Thoracic aorta (tissue), 2 donors: ENCODE measurements at regions not wholly inside any gene's neighbourhood (a gene's known extent, or its start where the extent isn't known, plus 50 kb on each side); places are given as distances from the start of the nearest gene placed in this dataset.
"Not testable (repeated sequence)": the region's sequence is repeated elsewhere in the genome, so short reads cannot be mapped to it uniquely, and the experiment has no call there.

ENCODE experiments used
- ATAC-seq: fragments of 150-250 bp; one replicate; pipeline ENCODE4 v1.8.0; 2017; ENCODE audit warnings: low read depth; ENCODE audit not compliant: insufficient number of reproducible peaks, low FRiP score
- DNase-seq: peaks from one replicate; pipeline ENCODE4 v3.0.0-alpha.2; 2020; ENCODE audit warnings: low spot score
- H3K27ac ChIP-seq, 2 donors: fragments of 200-600 bp; sonication (generic); 1 replicate in 1 of 2; 2 replicates in 1 of 2; pipeline ENCODE4 v1.5.1; 2016; ENCODE audit warnings: mild to moderate bottlenecking in 2 of 2, moderate library complexity in 2 of 2
- H3K27me3 ChIP-seq: fragments of 200-600 bp; sonication (generic); replicated peaks from 2 replicates; pipeline ENCODE4 v1.6.0; 2016; ENCODE audit warnings: mild to moderate bottlenecking; ENCODE audit not compliant: insufficient read depth
- H3K36me3 ChIP-seq: fragments of 200-600 bp; sonication (generic); one replicate; pipeline ENCODE4 v1.5.1; 2016
- H3K4me1 ChIP-seq, 2 donors: fragments of 200-600 bp; sonication (generic); 1 replicate in 1 of 2; 2 replicates in 1 of 2; pipeline versions ENCODE4 v1.5.1 to v1.6.0; 2016; ENCODE audit warnings: low read depth in 2 of 2, mild to moderate bottlenecking in 1 of 2; ENCODE audit not compliant: control insufficient read depth in 1 of 2
- H3K4me3 ChIP-seq: fragments of 200-600 bp; sonication (generic); 2 replicates; pipeline ENCODE4 v1.5.1; 2016; ENCODE audit warnings: mild to moderate bottlenecking
- H3K9me3 ChIP-seq: fragments of 200-600 bp; sonication (generic); 2 replicates; pipeline ENCODE4 v1.5.1; 2016
- TF ChIP-seq, protein P1 (sequence below): fragments of 200-600 bp; sonication (generic); IDR thresholded peaks from one replicate; pipeline ENCODE4 v1.5.1; 2019; ENCODE audit warnings: antibody characterized with exemption

DNA sequence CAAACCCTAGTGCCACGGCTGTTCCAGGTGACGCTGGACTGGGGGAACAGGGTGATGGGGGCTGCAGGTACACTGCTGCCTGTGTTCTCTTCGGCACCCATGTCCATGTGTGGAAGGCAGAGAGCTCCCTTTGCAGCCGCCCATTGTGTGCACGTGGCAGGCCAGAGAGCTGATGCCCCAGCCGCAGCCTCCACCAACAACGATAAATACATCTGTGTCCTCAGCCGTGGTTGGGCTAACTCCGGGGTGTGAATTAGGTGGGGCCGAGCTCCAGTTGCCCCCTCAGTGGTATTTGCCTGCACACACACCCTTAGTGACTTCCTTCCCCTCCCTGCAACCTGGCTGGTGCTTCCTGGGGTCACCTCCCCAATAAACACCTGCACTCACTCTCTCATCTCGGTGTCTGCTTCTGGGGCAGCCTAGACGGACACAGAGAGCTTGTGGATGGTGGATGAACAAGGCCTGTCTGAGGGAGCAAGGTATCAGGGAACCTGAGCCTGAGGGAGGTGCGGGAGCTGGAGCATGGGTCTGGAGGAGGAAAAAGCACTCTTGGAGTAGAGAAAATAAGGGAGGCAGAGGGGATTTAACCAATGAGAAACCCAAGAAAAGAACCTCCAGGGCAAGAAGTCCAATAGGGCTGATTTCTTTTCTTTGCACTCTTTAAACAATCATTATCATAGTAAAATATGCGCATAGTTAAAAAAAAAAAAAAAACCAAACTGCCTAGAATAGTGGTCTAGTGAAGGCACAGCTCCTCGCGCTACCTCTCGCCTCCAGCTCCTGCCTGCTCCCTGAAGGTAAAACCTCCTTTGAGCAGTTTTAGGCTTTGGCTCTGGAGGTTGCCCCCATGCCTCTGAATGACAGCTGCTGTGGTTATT is 112.6 kb downstream of the ZNF664 start:
- no peak for DNase-seq
- Histone ChIP-seq H3K4me1 (no peaks in the 10 kb centered on the region), H3K27me3 (no peaks in the 10 kb centered on the region), H3K9me3 (no peaks in the 10 kb centered on the region), H3K36me3 (no peaks in the 10 kb centered on the region), H3K4me3 (no peak overlapping the region), H3K27ac (no peak overlapping the region)
- TF ChIP-seq, protein P1, sequence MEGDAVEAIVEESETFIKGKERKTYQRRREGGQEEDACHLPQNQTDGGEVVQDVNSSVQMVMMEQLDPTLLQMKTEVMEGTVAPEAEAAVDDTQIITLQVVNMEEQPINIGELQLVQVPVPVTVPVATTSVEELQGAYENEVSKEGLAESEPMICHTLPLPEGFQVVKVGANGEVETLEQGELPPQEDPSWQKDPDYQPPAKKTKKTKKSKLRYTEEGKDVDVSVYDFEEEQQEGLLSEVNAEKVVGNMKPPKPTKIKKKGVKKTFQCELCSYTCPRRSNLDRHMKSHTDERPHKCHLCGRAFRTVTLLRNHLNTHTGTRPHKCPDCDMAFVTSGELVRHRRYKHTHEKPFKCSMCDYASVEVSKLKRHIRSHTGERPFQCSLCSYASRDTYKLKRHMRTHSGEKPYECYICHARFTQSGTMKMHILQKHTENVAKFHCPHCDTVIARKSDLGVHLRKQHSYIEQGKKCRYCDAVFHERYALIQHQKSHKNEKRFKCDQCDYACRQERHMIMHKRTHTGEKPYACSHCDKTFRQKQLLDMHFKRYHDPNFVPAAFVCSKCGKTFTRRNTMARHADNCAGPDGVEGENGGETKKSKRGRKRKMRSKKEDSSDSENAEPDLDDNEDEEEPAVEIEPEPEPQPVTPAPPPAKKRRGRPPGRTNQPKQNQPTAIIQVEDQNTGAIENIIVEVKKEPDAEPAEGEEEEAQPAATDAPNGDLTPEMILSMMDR: no peak
- no peak for ATAC-seq

- Histone ChIP-seq H3K9me3 (no peaks in the 10 kb centered on the region), H3K36me3 (no peaks in the 10 kb centered on the region), H3K27ac (no peak overlapping the region), H3K4me3 (no peak overlapping the region), H3K4me1 (no peaks in the 10 kb centered on the region), H3K27me3 (no peaks in the 10 kb centered on the region)
- ATAC-seq (no peak), DNase-seq (no peak)
- TF ChIP-seq, protein P1: no peak
Measured at GRCh38 chr12:124086299-124086898, 113.4 kb downstream of the ZNF664 start.

DNA sequence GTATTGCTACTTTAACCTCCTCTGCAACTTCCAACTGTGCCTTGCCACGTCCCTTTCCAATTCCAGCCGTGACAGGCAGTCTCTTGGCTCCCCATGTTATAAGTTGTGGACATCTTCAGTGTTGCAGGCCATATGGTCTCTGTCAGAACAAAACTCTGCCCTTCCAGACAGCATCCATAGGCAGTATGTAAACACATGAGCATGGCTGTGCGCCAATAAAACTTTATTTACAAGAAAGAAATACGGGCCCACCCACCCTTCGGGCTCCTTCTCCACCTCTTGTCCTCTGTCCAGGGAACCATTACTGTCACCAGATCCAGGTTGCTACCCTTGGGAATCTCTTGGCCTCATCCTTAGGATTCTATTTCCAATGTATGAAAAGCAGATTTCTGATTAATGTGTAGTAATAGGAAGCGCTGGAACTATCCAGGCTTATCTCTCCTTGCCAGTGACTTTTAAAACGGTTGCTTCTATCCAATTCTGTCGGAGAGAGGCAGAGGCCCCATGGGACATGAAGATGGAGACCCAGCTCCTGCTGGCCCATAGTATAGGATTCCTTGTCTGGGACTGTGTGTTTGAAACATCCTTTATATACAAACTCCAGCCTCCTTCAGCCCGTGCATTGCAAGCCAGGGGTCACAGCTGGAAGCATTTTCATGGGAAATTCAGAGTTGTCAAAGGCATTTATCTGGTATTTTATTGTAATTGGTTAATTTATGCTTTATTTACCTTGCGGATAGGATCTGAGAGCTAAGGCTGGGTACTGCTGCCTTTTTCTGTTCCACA is 114.4 kb downstream of the ZNF664 start:
- no peaks in the 10 kb centered on the region for H3K9me3 ChIP-seq
- TF ChIP-seq, protein P1: no peak
- no peaks in the 10 kb centered on the region for H3K4me1 ChIP-seq
- H3K27me3 ChIP-seq: no peaks in the 10 kb centered on the region
- H3K27ac ChIP-seq: no peak overlapping the region
- H3K4me3 ChIP-seq: no peak overlapping the region
- no peak for DNase-seq
- ATAC-seq: no peak
- H3K36me3 ChIP-seq: no peaks in the 10 kb centered on the region

DNA sequence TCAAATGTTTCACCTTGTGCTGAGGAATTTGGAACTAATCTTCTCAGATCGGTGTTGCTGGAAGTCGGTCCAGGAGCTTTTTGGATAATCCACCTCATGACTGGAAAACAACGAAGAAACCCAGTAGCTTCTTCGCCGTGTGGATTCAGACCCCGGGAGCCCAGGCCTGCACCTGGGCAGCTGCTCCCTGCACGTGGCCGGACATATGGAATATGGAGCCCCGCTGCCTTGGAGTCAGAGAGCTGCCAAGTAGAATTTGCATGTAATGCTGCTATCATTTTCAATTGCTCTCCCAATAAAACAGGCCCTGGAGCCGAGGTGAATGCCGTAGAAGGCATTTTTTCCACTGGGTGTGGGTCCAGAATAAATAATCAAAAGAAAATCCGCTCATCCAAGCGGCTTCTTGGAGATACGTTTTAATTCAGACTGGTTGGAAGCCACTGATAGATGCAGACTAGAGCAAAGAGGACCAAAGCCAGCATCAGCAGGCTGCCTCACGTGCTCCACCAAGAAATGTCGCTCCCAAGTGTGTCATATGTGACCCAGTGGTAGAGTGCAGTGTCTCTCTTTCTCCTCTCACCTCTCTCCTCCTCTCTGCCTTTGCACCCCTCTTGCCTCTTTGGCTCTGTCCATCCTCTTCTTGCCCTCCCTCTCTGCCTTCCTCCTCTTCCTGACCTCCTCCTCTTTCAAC is 115.3 kb downstream of the ZNF664 start:
- Histone ChIP-seq H3K4me3 (no peak overlapping the region), H3K27ac (no peak overlapping the region), H3K27me3 (no peaks in the 10 kb centered on the region), H3K36me3 (no peaks in the 10 kb centered on the region), H3K4me1 (no peaks in the 10 kb centered on the region), H3K9me3 (no peaks in the 10 kb centered on the region)
- no peak for DNase-seq
- TF ChIP-seq, protein P1: no peak
- no peak for ATAC-seq

DNA sequence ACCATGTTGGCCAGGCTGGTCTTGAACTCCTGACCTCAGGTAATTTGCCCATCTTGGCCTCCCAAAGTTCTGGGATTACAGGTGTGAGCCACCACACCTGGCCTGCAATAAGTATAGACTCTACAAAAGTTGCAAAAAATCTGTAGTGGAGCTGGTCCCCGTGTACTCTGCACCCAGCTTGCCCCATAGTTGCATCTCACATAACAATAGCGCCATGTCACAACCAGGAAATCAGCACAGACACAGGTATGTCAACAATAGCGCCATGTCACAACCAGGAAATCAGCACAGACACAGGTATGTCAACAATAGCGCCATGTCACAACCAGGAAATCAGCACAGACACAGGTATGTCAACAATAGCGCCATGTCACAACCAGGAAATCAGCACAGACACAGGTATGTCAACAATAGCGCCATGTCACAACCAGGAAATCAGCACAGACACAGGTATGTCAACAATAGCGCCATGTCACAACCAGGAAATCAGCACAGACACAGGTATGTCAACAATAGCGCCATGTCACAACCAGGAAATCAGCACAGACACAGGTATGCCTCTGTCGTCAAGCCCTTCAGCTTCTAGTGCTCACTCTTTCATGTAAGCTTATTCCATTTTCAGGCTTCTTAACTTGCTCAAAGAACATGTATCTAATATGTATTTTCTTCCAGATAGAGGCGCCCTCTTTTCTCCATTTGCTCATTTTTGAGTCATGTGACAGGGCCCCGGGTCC is 116.3 kb downstream of the ZNF664 start:
- H3K4me1 ChIP-seq, DNase-seq, H3K36me3 ChIP-seq, H3K9me3 ChIP-seq, H3K4me3 ChIP-seq, H3K27ac ChIP-seq, ATAC-seq, H3K27me3 ChIP-seq: not testable (repeated sequence)
